Subcutaneous abdominal adipose tissue (tissue), 5 donors: ENCODE measurements at regions not wholly inside any gene's neighbourhood (a gene's known extent, or its start where the extent isn't known, plus 50 kb on each side); places are given as distances from the start of the nearest gene placed in this dataset.

Source experiments
- H3K27ac ChIP-seq: one replicate; pipeline ENCODE4 v1.7.0; 2013; ENCODE audit warnings: low read depth, mild to moderate bottlenecking, inconsistent platforms, low read length, moderate library complexity
- H3K27me3 ChIP-seq, 5 donors: one replicate each; pipeline ENCODE4 v1.7.0; 2013; ENCODE audit warnings: low read length in 5 of 5, inconsistent platforms in 1 of 5; ENCODE audit not compliant: control insufficient read depth in 5 of 5, insufficient read depth in 4 of 5
- H3K36me3 ChIP-seq, 5 donors: one replicate each; pipeline ENCODE4 v1.7.0; 2013; ENCODE audit warnings: low read length in 5 of 5; ENCODE audit not compliant: control insufficient read depth in 5 of 5, insufficient read depth in 5 of 5
- H3K4me1 ChIP-seq, 5 donors: one replicate each; pipeline ENCODE4 v1.7.0; 2013; ENCODE audit warnings: low read length in 5 of 5, mild to moderate bottlenecking in 3 of 5, moderate library complexity in 1 of 5; ENCODE audit not compliant: control insufficient read depth in 5 of 5, insufficient read depth in 5 of 5
- H3K4me3 ChIP-seq, 5 donors: one replicate each; pipeline ENCODE4 v1.7.0; 2013; ENCODE audit warnings: low read length in 5 of 5, low read depth in 1 of 5
- H3K9ac ChIP-seq, 5 donors: one replicate each; pipeline ENCODE4 v1.7.0; 2013; ENCODE audit warnings: low read length in 5 of 5, mild to moderate bottlenecking in 4 of 5, moderate library complexity in 3 of 5
- H3K9me3 ChIP-seq, 5 donors: one replicate each; pipeline ENCODE4 v1.7.0; 2013; ENCODE audit warnings: low read length in 5 of 5; ENCODE audit not compliant: control insufficient read depth in 5 of 5
- donor health status: healthy.
- donor health status: healthy.
- donor health status: healthy.
- donor health status: healthy.
- donor health status: healthy.

DNA sequence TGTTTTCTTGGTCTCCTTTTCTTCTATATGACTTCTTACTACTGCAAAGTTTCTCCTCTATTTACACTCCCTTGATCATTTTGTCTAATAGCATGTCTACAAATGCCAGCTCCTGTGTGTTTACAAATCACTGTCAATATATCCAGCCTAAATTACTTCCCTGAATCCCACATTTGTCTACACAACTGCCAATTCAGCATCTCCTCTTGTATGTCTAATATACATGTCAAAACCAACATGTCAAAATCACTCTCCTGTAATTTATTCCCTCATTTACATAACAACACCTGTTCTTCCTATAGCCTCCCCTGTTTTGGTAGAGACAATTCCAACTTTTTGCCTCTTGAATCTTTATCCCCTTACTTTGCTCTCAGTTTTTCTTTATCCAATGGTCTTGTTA, 359.3 kb downstream of the PLOD2 start:
- Histone ChIP-seq H3K27ac (no peak overlapping the region), H3K4me1 (peaks cover 0 to 2% (median 0%) of the 10 kb centered on the region in 5 donors), H3K4me3 (no peak overlapping the region), H3K9ac (no peak overlapping the region), H3K36me3 (no peaks in the 10 kb centered on the region), H3K27me3 (no peaks in the 10 kb centered on the region), H3K9me3 (no peaks in the 10 kb centered on the region)

DNA sequence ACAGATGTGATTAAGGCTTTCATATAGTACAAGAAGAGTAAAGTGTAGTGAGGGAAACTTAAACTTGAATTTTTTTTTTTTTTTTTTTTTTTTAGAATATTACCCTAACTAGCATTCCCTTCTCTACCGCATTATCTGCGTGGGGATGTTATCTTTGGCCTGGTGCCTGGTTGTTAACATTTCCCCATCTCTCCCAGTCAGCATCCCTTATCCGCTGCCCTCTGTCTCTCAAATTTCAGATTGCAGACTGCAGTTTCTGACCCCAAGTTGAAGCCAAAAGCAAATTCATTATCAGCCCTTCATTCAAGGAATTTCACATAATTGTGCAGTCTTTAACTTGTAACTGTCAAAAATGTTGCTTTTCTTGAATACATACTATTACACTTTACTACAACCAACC, 353.0 kb downstream of the PLOD2 start:
- Histone ChIP-seq H3K36me3 (no peaks in the 10 kb centered on the region), H3K4me3 (no peak overlapping the region), H3K27ac (no peak overlapping the region), H3K9ac (no peak overlapping the region), H3K27me3 (no peaks in the 10 kb centered on the region), H3K9me3 (no peaks in the 10 kb centered on the region), H3K4me1 (no peaks in the 10 kb centered on the region)

DNA sequence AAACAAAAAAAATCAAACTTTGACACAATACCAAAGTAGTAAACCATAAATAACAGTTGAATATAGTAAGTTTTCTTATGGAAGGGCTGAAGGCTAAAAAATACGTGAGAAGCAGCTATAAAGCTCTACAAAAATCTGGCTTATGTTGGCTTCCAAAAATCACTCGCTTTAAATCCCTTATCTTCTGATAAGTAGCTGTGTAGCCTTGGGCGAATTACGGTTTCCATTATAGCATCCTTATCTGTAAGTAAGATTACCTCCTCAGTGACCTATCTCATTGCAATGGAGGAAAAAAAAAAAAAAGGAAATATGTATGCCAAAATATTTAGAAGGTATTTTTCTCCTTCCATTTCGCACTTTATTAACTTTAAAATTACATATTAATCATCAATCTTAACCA, 348.6 kb downstream of the PLOD2 start:
- Histone ChIP-seq H3K9ac (no peak overlapping the region), H3K27ac (no peak overlapping the region), H3K9me3 (no peaks in the 10 kb centered on the region), H3K27me3 (no peaks in the 10 kb centered on the region), H3K36me3 (no peaks in the 10 kb centered on the region), H3K4me3 (no peak overlapping the region), H3K4me1 (no peaks in the 10 kb centered on the region)

DNA sequence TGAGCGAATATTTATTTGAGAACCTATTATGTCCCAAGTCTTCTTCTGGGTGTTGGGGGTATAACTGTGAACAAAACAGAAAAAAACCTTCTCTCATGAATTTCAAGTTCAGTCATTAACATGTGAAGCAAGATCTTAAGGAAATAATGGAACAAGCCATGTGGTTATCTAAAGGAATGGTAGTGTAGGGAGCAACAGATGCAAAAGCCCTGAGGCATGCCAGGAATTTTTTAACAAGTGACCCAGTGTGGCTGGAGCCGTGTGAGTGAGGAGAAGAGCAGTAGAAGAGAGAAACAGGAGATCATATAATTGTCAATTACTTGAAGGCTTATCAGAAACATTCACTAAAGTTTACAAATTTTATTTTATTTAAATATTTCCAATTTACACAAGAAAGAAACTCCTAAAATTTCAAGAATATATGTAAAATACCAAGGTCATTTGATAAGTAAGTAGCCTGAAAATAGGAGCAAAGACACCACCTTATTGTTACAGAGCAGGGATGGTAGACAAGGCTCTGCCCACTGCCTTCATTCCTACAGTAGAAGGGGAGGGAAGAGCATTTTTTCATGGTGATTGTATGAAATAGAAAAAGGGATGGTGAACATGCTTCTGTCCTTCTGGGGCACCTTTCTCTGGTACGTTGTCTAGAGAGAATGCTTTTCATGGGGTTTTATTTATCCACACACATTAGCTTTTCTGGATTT, 345.1 kb downstream of the PLOD2 start:
- Histone ChIP-seq H3K27ac (no peak overlapping the region), H3K4me3 (no peak overlapping the region), H3K27me3 (no peaks in the 10 kb centered on the region), H3K9ac (no peak overlapping the region), H3K9me3 (no peaks in the 10 kb centered on the region), H3K36me3 (no peaks in the 10 kb centered on the region), H3K4me1 (no peaks in the 10 kb centered on the region)

DNA sequence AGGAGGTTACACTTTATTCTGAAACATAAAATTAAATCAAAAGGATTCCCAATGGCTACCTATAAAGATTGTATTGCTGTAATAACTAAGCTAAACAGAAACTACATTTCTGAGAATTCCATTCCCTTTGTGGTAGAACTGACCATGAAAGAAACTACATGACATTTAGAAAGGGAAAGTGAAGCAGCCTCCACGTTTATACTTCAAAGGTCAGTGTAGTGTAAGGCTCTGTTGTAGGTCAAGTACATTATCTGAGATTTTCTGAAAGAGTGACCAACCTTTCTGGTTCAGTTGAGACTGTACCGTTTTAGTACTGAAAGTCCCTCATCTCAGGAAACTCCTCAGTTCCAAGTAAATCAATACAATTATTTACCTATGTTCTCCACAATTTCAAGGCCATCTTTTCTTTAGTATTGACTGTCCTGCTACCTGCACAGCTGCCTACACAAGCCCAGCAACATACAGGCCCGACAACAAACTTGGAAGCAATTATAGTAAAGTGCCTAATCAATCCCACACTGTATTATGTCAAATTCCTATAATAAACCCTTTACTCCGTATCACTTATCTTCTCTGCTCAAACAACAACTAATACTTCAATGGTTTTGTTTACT, 343.0 kb downstream of the PLOD2 start:
- no peak overlapping the region for H3K9ac ChIP-seq
- no peak overlapping the region for H3K4me3 ChIP-seq
- no peaks in the 10 kb centered on the region for H3K9me3 ChIP-seq

DNA sequence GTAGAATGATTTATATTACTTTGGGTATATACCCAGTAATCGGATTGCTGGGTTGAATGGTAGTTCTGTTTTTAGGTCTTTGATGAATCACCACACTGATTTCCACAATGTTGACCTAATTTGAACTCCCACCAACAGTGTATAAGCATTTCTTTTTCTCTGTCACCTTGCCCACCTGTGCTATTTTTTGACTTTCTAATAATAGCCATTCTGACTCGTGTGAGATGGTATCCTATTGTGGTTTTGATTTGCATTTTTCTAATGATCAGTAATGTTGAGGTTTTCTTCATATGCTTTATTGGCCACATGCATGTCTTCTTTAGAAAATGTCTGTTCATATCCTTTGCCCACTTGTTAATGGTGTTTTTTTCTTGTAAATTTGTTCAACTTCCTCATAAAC, 340.8 kb downstream of the PLOD2 start:
- H3K9ac ChIP-seq: no peak overlapping the region
- peaks cover 0 to 4% (median 0%) of the 10 kb centered on the region in 5 donors for H3K9me3 ChIP-seq
- no peaks in the 10 kb centered on the region for H3K36me3 ChIP-seq
- no peaks in the 10 kb centered on the region for H3K4me1 ChIP-seq
- no peaks in the 10 kb centered on the region for H3K27me3 ChIP-seq
- no peak overlapping the region for H3K4me3 ChIP-seq
- no peak overlapping the region for H3K27ac ChIP-seq

More for the DNA sequence above, 343.0 kb downstream of the PLOD2 start:
- H3K27ac ChIP-seq: no peak overlapping the region
- no peaks in the 10 kb centered on the region for H3K4me1 ChIP-seq
- no peaks in the 10 kb centered on the region for H3K27me3 ChIP-seq
- no peaks in the 10 kb centered on the region for H3K36me3 ChIP-seq

DNA sequence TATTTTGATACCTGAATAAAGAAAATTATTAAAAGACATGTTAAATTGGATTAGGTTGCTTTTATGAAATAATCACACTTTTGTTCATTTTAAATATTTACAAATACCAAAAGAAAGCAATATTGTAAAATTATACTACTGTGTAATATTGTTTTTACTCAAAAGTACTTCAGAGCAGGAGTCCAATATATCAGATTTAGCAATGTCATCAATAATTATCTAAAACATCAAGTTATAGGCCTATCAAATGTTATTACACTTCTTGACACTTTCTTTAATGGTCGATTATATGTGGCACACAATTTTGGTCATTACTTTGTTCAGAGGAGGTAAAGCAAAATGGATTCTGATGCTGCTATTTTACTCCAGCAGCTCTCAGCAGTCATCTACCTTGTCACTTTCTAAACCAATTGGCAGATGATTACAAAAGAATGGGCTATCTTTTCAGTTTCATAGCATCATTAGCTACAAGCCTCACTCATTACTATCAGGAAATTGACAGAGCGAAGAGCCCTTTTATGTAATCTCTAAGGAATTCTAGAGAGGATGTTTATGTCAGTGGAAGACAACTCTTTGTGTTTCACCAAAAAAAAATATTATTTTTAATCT, 318.6 kb downstream of the PLOD2 start:
- Histone ChIP-seq H3K4me3 (no peak overlapping the region), H3K9me3 (no peaks in the 10 kb centered on the region), H3K36me3 (no peaks in the 10 kb centered on the region)

DNA sequence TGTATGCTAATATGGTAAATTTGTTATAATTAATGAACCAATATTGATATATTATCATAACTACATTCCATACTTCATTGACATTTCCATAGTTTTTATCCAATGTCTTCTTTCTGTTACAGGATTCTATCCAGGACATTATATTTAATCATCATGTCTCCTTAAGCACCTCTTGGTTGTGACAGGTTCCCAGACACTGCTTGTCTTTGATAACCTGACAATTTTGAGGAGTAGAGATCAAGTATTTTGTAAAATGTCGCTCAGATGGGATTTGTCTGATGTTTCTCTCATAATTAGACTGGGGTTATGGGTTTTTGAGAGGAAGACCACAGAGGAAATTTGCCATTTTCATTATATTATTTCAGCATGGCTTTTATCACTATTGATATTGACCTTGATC, 317.4 kb downstream of the PLOD2 start:
- H3K27me3 ChIP-seq: no peaks in the 10 kb centered on the region
- H3K4me3 ChIP-seq: no peak overlapping the region
- H3K9ac ChIP-seq: no peak overlapping the region
- no peak overlapping the region for H3K27ac ChIP-seq
- no peaks in the 10 kb centered on the region for H3K4me1 ChIP-seq
- H3K36me3 ChIP-seq: no peaks in the 10 kb centered on the region
- H3K9me3 ChIP-seq: no peaks in the 10 kb centered on the region

More for the DNA sequence above, 318.6 kb downstream of the PLOD2 start:
- H3K9ac ChIP-seq: no peak overlapping the region
- no peaks in the 10 kb centered on the region for H3K4me1 ChIP-seq
- H3K27ac ChIP-seq: no peak overlapping the region
- no peaks in the 10 kb centered on the region for H3K27me3 ChIP-seq

DNA sequence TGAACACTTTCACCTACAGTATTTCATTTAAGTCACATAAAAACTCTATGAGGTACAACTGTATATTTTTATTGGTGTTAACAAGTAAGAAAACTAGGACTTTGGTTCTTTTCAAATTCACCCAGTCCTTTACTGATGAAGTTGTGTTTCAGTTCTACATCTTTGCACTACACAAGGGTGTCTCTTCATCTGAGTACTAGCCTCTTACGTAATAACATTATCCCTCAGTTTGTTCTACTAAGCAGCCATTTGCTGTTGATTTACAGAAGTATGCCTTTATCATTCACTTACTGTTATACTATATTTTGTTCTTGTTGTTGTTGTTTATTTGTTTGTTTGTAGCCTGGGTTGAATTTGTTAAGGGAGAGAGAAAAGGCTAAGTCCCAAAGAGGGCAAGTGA, 311.9 kb downstream of the PLOD2 start:
- Histone ChIP-seq H3K9ac (no peak overlapping the region), H3K4me1 (no peaks in the 10 kb centered on the region), H3K36me3 (no peaks in the 10 kb centered on the region), H3K4me3 (no peak overlapping the region), H3K9me3 (no peaks in the 10 kb centered on the region), H3K27ac (no peak overlapping the region), H3K27me3 (no peaks in the 10 kb centered on the region)

DNA sequence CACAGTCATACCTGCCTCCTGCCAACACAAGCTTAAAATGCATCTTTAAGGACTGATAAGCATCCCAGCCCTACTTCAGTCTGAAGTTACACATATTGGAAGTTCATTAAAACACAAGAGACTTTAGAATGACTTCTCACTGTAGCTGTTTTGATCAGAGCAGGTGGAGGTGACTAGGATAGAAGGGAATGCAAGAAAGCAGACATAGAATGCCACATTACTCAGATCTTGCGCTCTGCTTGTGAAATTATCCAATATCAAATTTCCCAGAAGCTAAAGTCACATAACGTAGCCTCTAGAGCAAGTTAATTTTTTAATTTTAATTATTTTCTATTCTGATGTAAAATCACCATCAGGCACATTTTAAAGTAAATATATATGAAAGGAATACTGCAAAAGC, 306.5 kb downstream of the PLOD2 start:
- Histone ChIP-seq H3K9me3 (no peaks in the 10 kb centered on the region), H3K4me3 (no peak overlapping the region), H3K4me1 (no peaks in the 10 kb centered on the region), H3K27me3 (no peaks in the 10 kb centered on the region), H3K27ac (no peak overlapping the region), H3K36me3 (no peaks in the 10 kb centered on the region), H3K9ac (no peak overlapping the region)
